ENCODE measurements at regions not wholly inside any gene's neighbourhood (a gene's known extent, or its start where the extent isn't known, plus 50 kb on each side); places are given as distances from the start of the nearest gene placed in this dataset.

DNA sequence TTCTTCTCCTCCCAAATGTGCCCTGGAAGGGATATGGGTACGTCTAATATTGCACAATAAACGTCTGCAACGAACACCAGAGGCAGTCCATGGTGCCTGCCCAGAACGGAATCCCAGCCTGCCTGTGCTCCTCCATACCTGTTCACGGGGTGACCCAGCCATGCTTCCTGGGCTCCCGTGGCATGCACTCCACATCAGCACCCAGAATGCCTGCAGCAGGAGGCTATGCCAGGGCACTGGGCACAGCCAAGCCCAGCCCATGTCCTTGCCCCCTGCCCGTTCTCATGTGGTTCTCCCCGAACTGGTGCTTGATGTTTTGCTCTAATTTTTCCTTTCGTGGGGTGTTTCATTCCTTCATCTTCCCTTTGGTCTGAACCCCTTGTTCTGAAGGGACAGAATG, 404.3 kb downstream of the BCL11B start:
- TF ChIP-seq POLR2A (IDR thresholded peaks at IDR 0.05; ENCODE audit: low read length) = no peak
- no peak for TF ChIP-seq GATA1 (IDR thresholded peaks at IDR 0.05; ENCODE audit: low read depth, low read length)

All from erythroblast (primary cell).